Activated naive CD4-positive, alpha-beta T cell (primary cell): ENCODE measurements at regions not wholly inside any gene's neighbourhood (a gene's known extent, or its start where the extent isn't known, plus 50 kb on each side); places are given as distances from the start of the nearest gene placed in this dataset.

ENCODE experiments used
- DNase-seq, 4 experiments: peaks; one replicate each; lab custom pipeline; 2025; lab: John Stamatoyannopoulos, UW

GRCh38 chrX:22395372-22395771 lies 122.7 kb downstream of the CBLL2 start:
- no peak for DNase-seq

GRCh38 chrX:22396408-22396807 lies 123.7 kb downstream of the CBLL2 start:
- no peak for DNase-seq

GRCh38 chrX:22397566-22397965 lies 124.9 kb downstream of the CBLL2 start:
- no peak for DNase-seq

- no peak for DNase-seq
These were observed 126.9 kb downstream of the CBLL2 start for GRCh38 chrX:22399437-22400192.

- DNase-seq = no peak
These were observed 131.6 kb downstream of the CBLL2 start for GRCh38 chrX:22404297-22404696.

GRCh38 chrX:22406201-22406737 lies 133.6 kb downstream of the CBLL2 start:
- DNase-seq = no peak

GRCh38 chrX:22409418-22409817 lies 136.7 kb downstream of the CBLL2 start:
- DNase-seq = no peak

GRCh38 chrX:22424122-22424915 lies 151.6 kb downstream of the CBLL2 start:
- no peak for DNase-seq

- DNase-seq = no peak
These were observed 152.2 kb downstream of the CBLL2 start for GRCh38 chrX:22424919-22425318.

GRCh38 chrX:22429704-22430103 lies 157.0 kb downstream of the CBLL2 start:
- no peak for DNase-seq

GRCh38 chrX:22430701-22431100 lies 158.0 kb downstream of the CBLL2 start:
- no peak for DNase-seq

- no peak for DNase-seq
These were observed 160.8 kb downstream of the CBLL2 start for GRCh38 chrX:22433292-22434070.

- no peak for DNase-seq
These were observed 173.2 kb downstream of the CBLL2 start for GRCh38 chrX:22445880-22446279.

GRCh38 chrX:22462959-22463358 lies 190.2 kb downstream of the CBLL2 start:
- DNase-seq = no peak

- DNase-seq = no peak
These were observed 194.9 kb downstream of the CBLL2 start for GRCh38 chrX:22467571-22467970.

- DNase-seq = no peak
These were observed 208.7 kb downstream of the CBLL2 start for GRCh38 chrX:22481436-22481835.

- DNase-seq = no peak
These were observed 213.6 kb downstream of the CBLL2 start for GRCh38 chrX:22486296-22486695.

GRCh38 chrX:22516893-22517292 lies 244.2 kb downstream of the CBLL2 start:
- DNase-seq = no peak

GRCh38 chrX:22520128-22520828 lies 247.6 kb downstream of the CBLL2 start:
- DNase-seq = no peak

GRCh38 chrX:22526339-22526738 lies 253.6 kb downstream of the CBLL2 start:
- DNase-seq = no peak

- no peak for DNase-seq
These were observed 254.6 kb downstream of the CBLL2 start for GRCh38 chrX:22527302-22527701.

- no peak for DNase-seq
These were observed 261.2 kb downstream of the CBLL2 start for GRCh38 chrX:22533898-22534297.
